ENCODE measurements at regions not wholly inside any gene's neighbourhood (a gene's known extent, or its start where the extent isn't known, plus 50 kb on each side); places are given as distances from the start of the nearest gene placed in this dataset.

- Histone ChIP-seq H4K8ac (ENCODE audit: extremely low read depth, insufficient read depth, low read length) (no peak overlapping the region), H4K20me1 (replicated peaks in 1 of 2; ENCODE audit: control insufficient read depth in 1 of 2, insufficient read depth in 2 of 2, low read length in 2 of 2) (peaks cover 3 to 4% of the 10 kb centered on the region in 2 experiments), H3K56ac (replicated peaks; ENCODE audit: insufficient read length, low read depth, low read length) (no peak overlapping the region), H2AFZ (ENCODE audit: low read length) (no peak overlapping the region), H4K5ac (ENCODE audit: insufficient read length, low read depth, low read length) (no peak overlapping the region), H3K23me2 (ENCODE audit: low read depth, low read length) (peaks cover 12% of the 10 kb centered on the region; the same call in 1 of the 2 replicates), H3K4me3 (ENCODE audit: extremely low read depth in 1 of 4, insufficient read depth in 2 of 4, low read depth in 3 of 4, low read length in 4 of 4) (no peak overlapping the region), H3K4ac (replicated peaks; ENCODE audit: insufficient read length, low read depth, low read length) (no peak overlapping the region), H3K27ac (ENCODE audit: low read depth, low read length) (no peak overlapping the region), H2BK12ac (ENCODE audit: low read depth, low read length) (no peak overlapping the region), H2BK120ac (replicated peaks; ENCODE audit: low read depth, low read length) (no peak overlapping the region), H3K4me1 (replicated peaks in 1 of 4; ENCODE audit: control insufficient read depth in 3 of 4, insufficient read depth in 4 of 4, low read length in 3 of 4) (peaks cover 0 to 11% (median 5%) of the 10 kb centered on the region in 4 experiments; a peak in 6 of 7 replicates), H2BK20ac (ENCODE audit: low read length) (no peak overlapping the region), H2AK5ac (ENCODE audit: low read depth, low read length) (no peak overlapping the region), H3K4me2 (ENCODE audit: insufficient read depth in 1 of 2, low read depth in 2 of 2, low read length in 2 of 2) (no peak overlapping the region), H3K9ac (replicated peaks in 1 of 4; ENCODE audit: extremely low read depth in 1 of 4, low read depth in 3 of 4, low read length in 3 of 4) (no peak overlapping the region; a peak in 1 of 7 replicates), H2BK15ac (ENCODE audit: low read length) (no peak overlapping the region), H2BK5ac (ENCODE audit: low read depth, low read length) (no peak overlapping the region), H3K14ac (ENCODE audit: insufficient read length) (no peak overlapping the region), H3K79me2 (ENCODE audit: control insufficient read depth in 1 of 2, insufficient read depth in 2 of 2, low read length in 2 of 2) (no peaks in the 10 kb centered on the region), H3K9me3 (ENCODE audit: insufficient read depth in 2 of 2, low read depth in 1 of 2, low read length in 1 of 2) (0 out of 4 replicates have a peak, but pooled peaks cover 5% of the 10 kb centered on the region in 2 experiments), H3K18ac (ENCODE audit: extremely low read depth, low read length) (no peak overlapping the region; the same call in 1 of the 2 replicates), H3K27me3 (replicated peaks in 1 of 4; ENCODE audit: control insufficient read depth in 3 of 4, extremely low read depth in 1 of 4, insufficient read depth in 3 of 4, low read length in 3 of 4) (no peaks in the 10 kb centered on the region), H3K23ac (ENCODE audit: insufficient read length) (no peak overlapping the region), H4K91ac (replicated peaks; ENCODE audit: insufficient read length, low read length) (no peak overlapping the region), H3K36me3 (ENCODE audit: control insufficient read depth in 2 of 4, insufficient read depth in 4 of 4, low read length in 3 of 4) (no peaks in the 10 kb centered on the region), H3K79me1 (ENCODE audit: low read depth, low read length) (no peaks in the 10 kb centered on the region)
- no peak for FAIRE-seq
- ChIA-PET POLR2A (ENCODE audit: partially characterized antibody) (interaction anchor here (0.6 kb wide), 1 partner anchor 86 kb away, joined by 4 read pairs; no protein-coding TSS in a partner anchor), CTCF (ENCODE audit: partially characterized antibody) (interaction anchor here (0.6 to 2.1 kb wide), 9 partner anchors 10 to 139 kb away, joined by 3 to 19 read pairs (median 4); no protein-coding TSS in a partner anchor)
- WGBS, 2 experiments (ENCODE audit: extremely low coverage in 1 of 2, insufficient coverage in 1 of 2, insufficient read length in 1 of 2, insufficient replicate concordance in 2 of 2, low coverage in 1 of 2, low lambda C conversion rate in 2 of 2, missing lambda C conversion rate in 1 of 2), result 77% methylated on average over 24 of the region's 31 CpGs; no CpG with 5 or more reads in 1 of the 2 experiments
- DNase-seq (ENCODE audit: low read depth in 1 of 2, low spot score in 2 of 2), result peak in 1 of 2 experiments; percentile 64
- no peak for TF ChIP-seq KDM1A (IDR thresholded peaks at IDR 0.05; ENCODE audit: borderline replicate concordance, low read length)
- peak; percentile 26 to 43; a peak in 3 of 4 replicates for TF ChIP-seq RAD21 (IDR thresholded peaks at IDR 0.05 in 1 of 2, conservative IDR thresholded peaks at IDR 0.05 in 1 of 2; ENCODE audit: low read depth in 2 of 2, low read length in 2 of 2)
- peak in 2 of 3 experiments; percentile 22 to 33; a peak in 2 of 4 replicates for TF ChIP-seq CTCF (IDR thresholded peaks at IDR 0.05; ENCODE audit: control extremely low read depth in 1 of 3, insufficient read depth in 1 of 3, low read depth in 1 of 3, low read length in 3 of 3)
- no peak for TF ChIP-seq JUND (IDR thresholded peaks at IDR 0.05; ENCODE audit: low read length)
Measured at GRCh38 chr7:155405399-155406318, 52.3 kb upstream of the EN2 start.
